ENCODE measurements at regions not wholly inside any gene's neighbourhood (a gene's known extent, or its start where the extent isn't known, plus 50 kb on each side); places are given as distances from the start of the nearest gene placed in this dataset.

DNA sequence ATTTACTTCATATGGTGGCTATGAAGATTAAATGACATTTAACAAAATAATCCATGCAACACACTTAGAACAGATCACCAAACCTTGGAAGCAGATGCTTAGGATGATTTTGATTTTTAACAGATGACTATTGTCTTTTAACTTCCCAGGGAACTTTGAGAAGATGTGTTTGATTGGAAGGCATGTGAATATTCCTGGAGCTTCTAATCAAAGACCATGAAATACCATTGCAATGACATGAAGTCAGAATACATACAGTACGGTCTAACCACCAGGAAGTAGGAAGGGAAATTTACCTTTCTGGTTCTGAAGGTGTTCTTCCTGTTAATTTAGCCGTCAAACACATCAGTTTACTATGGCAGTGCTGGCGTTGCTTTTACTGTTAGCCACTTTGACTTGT lies 414.9 kb downstream of the TMEM114 start:
- CTCF ChIA-PET (ENCODE audit: unreplicated experiment) = no interaction called here
- TF ChIP-seq, protein P1, sequence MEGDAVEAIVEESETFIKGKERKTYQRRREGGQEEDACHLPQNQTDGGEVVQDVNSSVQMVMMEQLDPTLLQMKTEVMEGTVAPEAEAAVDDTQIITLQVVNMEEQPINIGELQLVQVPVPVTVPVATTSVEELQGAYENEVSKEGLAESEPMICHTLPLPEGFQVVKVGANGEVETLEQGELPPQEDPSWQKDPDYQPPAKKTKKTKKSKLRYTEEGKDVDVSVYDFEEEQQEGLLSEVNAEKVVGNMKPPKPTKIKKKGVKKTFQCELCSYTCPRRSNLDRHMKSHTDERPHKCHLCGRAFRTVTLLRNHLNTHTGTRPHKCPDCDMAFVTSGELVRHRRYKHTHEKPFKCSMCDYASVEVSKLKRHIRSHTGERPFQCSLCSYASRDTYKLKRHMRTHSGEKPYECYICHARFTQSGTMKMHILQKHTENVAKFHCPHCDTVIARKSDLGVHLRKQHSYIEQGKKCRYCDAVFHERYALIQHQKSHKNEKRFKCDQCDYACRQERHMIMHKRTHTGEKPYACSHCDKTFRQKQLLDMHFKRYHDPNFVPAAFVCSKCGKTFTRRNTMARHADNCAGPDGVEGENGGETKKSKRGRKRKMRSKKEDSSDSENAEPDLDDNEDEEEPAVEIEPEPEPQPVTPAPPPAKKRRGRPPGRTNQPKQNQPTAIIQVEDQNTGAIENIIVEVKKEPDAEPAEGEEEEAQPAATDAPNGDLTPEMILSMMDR (conservative IDR thresholded peaks at IDR 0.05; ENCODE audit: low read length) = no peak
- no peak for TF ChIP-seq EZH2phosphoT487 (IDR thresholded peaks at IDR 0.05; ENCODE audit: borderline replicate concordance, low read depth, low read length)
- H3K79me2 ChIP-seq (ENCODE audit: insufficient read depth, low read depth, low read length) = no peaks in the 10 kb centered on the region
- no peaks in the 10 kb centered on the region for H3K36me3 ChIP-seq (ENCODE audit: insufficient read depth, low read length)
- no peaks in the 10 kb centered on the region for H4K20me1 ChIP-seq (ENCODE audit: insufficient read depth, low read length)
- H2AFZ ChIP-seq (ENCODE audit: low read length) = no peak overlapping the region
- no TSS peak for BruUV-seq (replicated peaks)
- H3K27ac ChIP-seq (ENCODE audit: low read depth, low read length, poor library complexity, severe bottlenecking) = no peak overlapping the region
- no peaks in the 10 kb centered on the region for H3K9me3 ChIP-seq (ENCODE audit: low read length)
- intact Hi-C loops (cut with micrococcal nuclease; ENCODE audit: unreplicated experiment) = loop anchor here (10.0 kb wide), 1 partner anchor 1491 kb away; no protein-coding TSS in a partner anchor
- no peaks in the 10 kb centered on the region for H3K4me1 ChIP-seq (ENCODE audit: insufficient read depth, low read length, poor library complexity, severe bottlenecking)
- no peaks in the 10 kb centered on the region for H3K9me2 ChIP-seq (ENCODE audit: insufficient read depth, low read length)
- DNase-seq (ENCODE audit: low spot score) = no peak
- H3K4me2 ChIP-seq (ENCODE audit: low read length) = no peak overlapping the region
- POLR2A ChIA-PET = interaction anchor here (0.7 kb wide), 1 partner anchor 1562 kb away, joined by 3 read pairs; no protein-coding TSS in a partner anchor
- H3K4me3 ChIP-seq (ENCODE audit: low read depth, low read length, poor library complexity, severe bottlenecking) = no peak overlapping the region

DNA sequence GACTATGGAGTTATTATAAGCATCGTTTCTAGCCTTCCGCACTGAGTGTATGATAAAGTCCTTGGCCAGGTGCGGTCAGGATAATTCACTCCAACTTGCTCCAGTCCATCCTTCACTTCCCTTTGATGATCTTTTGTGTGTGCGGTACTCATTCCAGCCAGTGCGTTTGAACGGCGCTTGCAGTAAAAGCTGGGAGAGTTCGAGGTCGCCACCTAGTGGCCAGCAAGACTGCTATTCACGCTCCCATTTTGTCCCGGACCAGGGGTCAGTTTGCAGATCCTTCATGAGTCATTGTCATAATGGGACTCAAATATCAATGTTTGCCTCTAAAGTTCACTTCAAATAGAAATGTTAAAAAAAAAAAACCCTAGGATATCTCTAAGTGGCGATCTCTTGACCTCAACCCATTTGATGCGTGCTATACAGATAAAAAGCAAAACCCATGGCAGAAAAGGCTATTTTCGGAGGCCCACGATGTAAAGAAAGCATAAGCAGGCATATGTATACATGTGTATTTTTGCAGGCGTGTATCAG lies 417.1 kb downstream of the TMEM114 start:
- no peaks in the 10 kb centered on the region for H3K9me2 ChIP-seq (ENCODE audit: insufficient read depth, low read length)
- H3K4me1 ChIP-seq (ENCODE audit: insufficient read depth, low read length, poor library complexity, severe bottlenecking) = no peaks in the 10 kb centered on the region
- H3K27ac ChIP-seq (ENCODE audit: low read depth, low read length, poor library complexity, severe bottlenecking) = no peak overlapping the region
- TF ChIP-seq, protein P1 (conservative IDR thresholded peaks at IDR 0.05; ENCODE audit: low read length) = peak; percentile 97
- no peak for TF ChIP-seq EZH2phosphoT487 (IDR thresholded peaks at IDR 0.05; ENCODE audit: borderline replicate concordance, low read depth, low read length)
- H2AFZ ChIP-seq (ENCODE audit: low read length) = no peak overlapping the region
- H3K4me3 ChIP-seq (ENCODE audit: low read depth, low read length, poor library complexity, severe bottlenecking) = no peak overlapping the region
- intact Hi-C loops (cut with micrococcal nuclease; ENCODE audit: unreplicated experiment) = loop anchor here (10.0 kb wide), 1 partner anchor 1488 kb away; no protein-coding TSS in a partner anchor
- DNase-seq (ENCODE audit: low spot score) = peak; percentile 68
- no peaks in the 10 kb centered on the region for H4K20me1 ChIP-seq (ENCODE audit: insufficient read depth, low read length)
- H3K9me3 ChIP-seq (ENCODE audit: low read length) = no peaks in the 10 kb centered on the region
- H3K79me2 ChIP-seq (ENCODE audit: insufficient read depth, low read depth, low read length) = no peaks in the 10 kb centered on the region
- no TSS peak for BruUV-seq (replicated peaks)
- no peak overlapping the region for H3K4me2 ChIP-seq (ENCODE audit: low read length)
- CTCF ChIA-PET (ENCODE audit: unreplicated experiment) = no interaction called here
- no peaks in the 10 kb centered on the region for H3K36me3 ChIP-seq (ENCODE audit: insufficient read depth, low read length)
- POLR2A ChIA-PET = no interaction called here

DNA sequence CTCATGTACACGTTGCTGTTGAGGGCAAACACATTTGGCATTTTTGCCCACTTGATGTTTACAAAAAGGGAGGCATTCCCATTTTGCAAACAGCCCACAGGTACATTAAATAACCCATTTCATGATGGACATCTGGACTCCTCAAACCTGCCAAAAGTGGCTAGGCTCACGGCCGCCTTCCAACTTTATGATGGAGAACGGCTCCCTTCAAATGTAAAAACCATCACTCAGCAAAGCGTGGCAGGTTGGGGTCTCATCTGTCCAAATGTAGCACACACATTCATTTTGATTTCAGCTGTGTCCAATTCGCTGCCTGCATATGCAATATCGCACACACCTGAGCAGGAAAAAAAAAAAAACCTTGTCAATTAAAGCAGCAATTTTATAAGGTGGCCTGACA lies 417.8 kb downstream of the TMEM114 start:
- intact Hi-C loops (cut with micrococcal nuclease; ENCODE audit: unreplicated experiment) = loop anchor here (10.0 kb wide), 1 partner anchor 1488 kb away; no protein-coding TSS in a partner anchor
- Histone ChIP-seq H3K9me3 (ENCODE audit: low read length) (no peaks in the 10 kb centered on the region), H3K4me3 (ENCODE audit: low read depth, low read length, poor library complexity, severe bottlenecking) (no peak overlapping the region), H3K27ac (ENCODE audit: low read depth, low read length, poor library complexity, severe bottlenecking) (no peak overlapping the region), H3K4me1 (ENCODE audit: insufficient read depth, low read length, poor library complexity, severe bottlenecking) (no peaks in the 10 kb centered on the region), H4K20me1 (ENCODE audit: insufficient read depth, low read length) (no peaks in the 10 kb centered on the region), H3K36me3 (ENCODE audit: insufficient read depth, low read length) (no peaks in the 10 kb centered on the region), H3K79me2 (ENCODE audit: insufficient read depth, low read depth, low read length) (no peaks in the 10 kb centered on the region), H3K4me2 (ENCODE audit: low read length) (no peak overlapping the region), H2AFZ (ENCODE audit: low read length) (no peak overlapping the region), H3K9me2 (ENCODE audit: insufficient read depth, low read length) (no peaks in the 10 kb centered on the region)
- ChIA-PET CTCF (ENCODE audit: unreplicated experiment) (no interaction called here), POLR2A (no interaction called here)
- no peak for DNase-seq (ENCODE audit: low spot score)
- TF ChIP-seq EZH2phosphoT487 (IDR thresholded peaks at IDR 0.05; ENCODE audit: borderline replicate concordance, low read depth, low read length) = no peak
- no TSS peak for BruUV-seq (replicated peaks)

Data from OCI-LY7 (cell line).